HCT116 (cell line): ENCODE measurements at regions not wholly inside any gene's neighbourhood (a gene's known extent, or its start where the extent isn't known, plus 50 kb on each side); places are given as distances from the start of the nearest gene placed in this dataset.

Experiments used
- CEBPB ChIP-seq: IDR thresholded peaks from 2 replicates; pipeline ENCODE4 v1.6.1; 2012; ENCODE audit warnings: low read depth
- CTCF ChIP-seq, 3 experiments: fragments of 200-600 bp in 1 of 3; sonication (generic) in 1 of 3; IDR thresholded peaks in 2 of 3; conservative IDR thresholded peaks in 1 of 3; 2 replicates each; pipeline ENCODE4 v1.5.1; 2012 to 2017; ENCODE audit warnings: low read depth in 2 of 3, low read length in 2 of 3, antibody characterized with exemption in 1 of 3, borderline replicate concordance in 1 of 3, control low read depth in 1 of 3, mild to moderate bottlenecking in 1 of 3, mixed read lengths in 1 of 3, mixed run types in 1 of 3, moderate library complexity in 1 of 3; ENCODE audit not compliant: insufficient read depth in 1 of 3
- EZH2 ChIP-seq: fragments of 200-600 bp; sonication (generic); IDR thresholded peaks from 2 replicates; pipeline ENCODE4 v1.6.1; 2017; ENCODE audit warnings: antibody characterized with exemption, mixed run types
- EZH2phosphoT487 ChIP-seq: fragments of 200-600 bp; IDR thresholded peaks from 2 replicates; pipeline ENCODE4 v1.6.1; 2018; ENCODE audit warnings: antibody characterized with exemption, borderline replicate concordance
- POLR2A ChIP-seq: IDR thresholded peaks from 2 replicates; pipeline ENCODE4 v1.7.0; 2011; ENCODE audit warnings: borderline replicate concordance; ENCODE audit not compliant: insufficient read depth, insufficient read length; ENCODE audit errors: extremely low read depth
- POLR2AphosphoS5 ChIP-seq: IDR thresholded peaks from 2 replicates; pipeline ENCODE4 v1.6.1; 2011; ENCODE audit warnings: mild to moderate bottlenecking, low read depth, low read length, moderate library complexity
- REST ChIP-seq: IDR thresholded peaks from 2 replicates; pipeline ENCODE4 v1.6.1; 2012; ENCODE audit warnings: low read depth
- SRF ChIP-seq: IDR thresholded peaks from 2 replicates; pipeline ENCODE4 v1.6.1; 2012; ENCODE audit warnings: low read depth
- ZFX ChIP-seq: fragments of 450-650 bp; IDR thresholded peaks from 2 replicates; pipeline ENCODE4 v1.6.1; 2017
- ZNF274 ChIP-seq: fragments of 200-500 bp; sonication (Bioruptor generic); IDR thresholded peaks from 2 replicates; pipeline ENCODE4 v1.6.1; 2014; ENCODE audit warnings: mild to moderate bottlenecking, low read depth, low read length, inconsistent platforms
- TF ChIP-seq, protein P1 (sequence below): IDR thresholded peaks from 2 replicates; pipeline ENCODE4 v1.6.1; 2012

GRCh38 chr17:34872640-34873039, 88.6 kb downstream of the CCT6B start:
- TF ChIP-seq CTCF (IDR thresholded peaks at IDR 0.05 in 2 of 3, conservative IDR thresholded peaks at IDR 0.05 in 1 of 3; ENCODE audit: borderline replicate concordance in 1 of 3, insufficient read depth in 1 of 3, low read depth in 2 of 3, low read length in 2 of 3) (no peak), POLR2AphosphoS5 (no peak), REST (no peak), EZH2 (no peak), ZNF274 (no peak), EZH2phosphoT487 (no peak), SRF (no peak), ZFX (no peak), POLR2A (no peak), CEBPB (no peak)
- TF ChIP-seq, protein P1, sequence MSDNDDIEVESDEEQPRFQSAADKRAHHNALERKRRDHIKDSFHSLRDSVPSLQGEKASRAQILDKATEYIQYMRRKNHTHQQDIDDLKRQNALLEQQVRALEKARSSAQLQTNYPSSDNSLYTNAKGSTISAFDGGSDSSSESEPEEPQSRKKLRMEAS, result no peak
